ENCODE measurements at regions not wholly inside any gene's neighbourhood (a gene's known extent, or its start where the extent isn't known, plus 50 kb on each side); places are given as distances from the start of the nearest gene placed in this dataset.

GRCh38 chr16:56012482-56012811 is 137.3 kb upstream of the CES5A start:
- TF ChIP-seq POLR2AphosphoS5 (IDR thresholded peaks at IDR 0.05) = no peak
- TF ChIP-seq POLR2A (IDR thresholded peaks at IDR 0.05) = no peak
- TF ChIP-seq CTCF (IDR thresholded peaks at IDR 0.05) = no peak
- no peak for TF ChIP-seq EP300 (IDR thresholded peaks at IDR 0.05)
